HCT116 (cell line): ENCODE measurements at regions not wholly inside any gene's neighbourhood (a gene's known extent, or its start where the extent isn't known, plus 50 kb on each side); places are given as distances from the start of the nearest gene placed in this dataset.

Experiments
- EZH2 ChIP-seq: fragments of 200-600 bp; sonication (generic); IDR thresholded peaks from 2 replicates; pipeline ENCODE4 v1.6.1; 2017; ENCODE audit warnings: antibody characterized with exemption, mixed run types
- EZH2phosphoT487 ChIP-seq: fragments of 200-600 bp; IDR thresholded peaks from 2 replicates; pipeline ENCODE4 v1.6.1; 2018; ENCODE audit warnings: antibody characterized with exemption, borderline replicate concordance
- RAD21 ChIP-seq: IDR thresholded peaks from 2 replicates; pipeline ENCODE4 v1.6.1; 2012; ENCODE audit warnings: low read depth, mild to moderate bottlenecking
- SRF ChIP-seq: IDR thresholded peaks from 2 replicates; pipeline ENCODE4 v1.6.1; 2012; ENCODE audit warnings: low read depth
- TCF7L2 ChIP-seq: IDR thresholded peaks from 2 replicates; pipeline ENCODE4 v1.7.0; 2011; ENCODE audit warnings: borderline replicate concordance, inconsistent platforms; ENCODE audit not compliant: insufficient read depth, insufficient read length; ENCODE audit errors: extremely low read depth
- YY1 ChIP-seq: IDR thresholded peaks from 2 replicates; pipeline ENCODE4 v1.6.1; 2011; ENCODE audit warnings: low read length, low read depth, moderate library complexity, mild to moderate bottlenecking; ENCODE audit not compliant: insufficient replicate concordance; ENCODE audit errors: extremely low read depth
- TF ChIP-seq, protein P1 (sequence below): IDR thresholded peaks from 2 replicates; pipeline ENCODE4 v1.6.1; 2012
- TF ChIP-seq, protein P2 (sequence below), 3 experiments: fragments of 200-600 bp in 1 of 3; sonication (generic) in 1 of 3; IDR thresholded peaks in 2 of 3; conservative IDR thresholded peaks in 1 of 3; 2 replicates each; pipeline ENCODE4 v1.5.1; 2012 to 2017; ENCODE audit warnings: low read depth in 2 of 3, low read length in 2 of 3, antibody characterized with exemption in 1 of 3, borderline replicate concordance in 1 of 3, control low read depth in 1 of 3, mild to moderate bottlenecking in 1 of 3, mixed read lengths in 1 of 3, mixed run types in 1 of 3, moderate library complexity in 1 of 3; ENCODE audit not compliant: insufficient read depth in 1 of 3
- TF ChIP-seq, protein P3 (sequence below): IDR thresholded peaks from 2 replicates; pipeline ENCODE4 v1.6.1; 2011; ENCODE audit warnings: mild to moderate bottlenecking, low read length, moderate library complexity; ENCODE audit not compliant: insufficient replicate concordance; ENCODE audit errors: extremely low read depth

DNA sequence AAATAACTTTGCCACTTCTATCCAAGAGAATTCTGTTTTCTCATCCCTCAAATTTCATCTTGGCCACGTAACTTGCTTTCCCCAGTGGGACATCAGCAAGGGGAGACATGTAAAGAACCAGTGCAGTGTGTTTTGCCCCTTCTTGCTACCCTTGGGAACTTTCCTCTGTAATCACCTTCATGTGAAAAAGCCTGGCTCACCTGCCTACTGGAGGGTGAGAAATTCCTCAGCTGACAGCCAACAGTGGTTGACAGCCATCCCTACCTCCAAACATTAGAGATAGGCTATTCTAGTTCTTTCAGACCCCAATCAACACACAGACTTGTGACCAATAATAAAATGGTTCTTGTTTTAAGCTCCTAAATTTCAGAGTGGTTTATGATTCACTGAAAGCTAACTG, 333.9 kb upstream of the TBC1D5 start:
- TF ChIP-seq, protein P1, sequence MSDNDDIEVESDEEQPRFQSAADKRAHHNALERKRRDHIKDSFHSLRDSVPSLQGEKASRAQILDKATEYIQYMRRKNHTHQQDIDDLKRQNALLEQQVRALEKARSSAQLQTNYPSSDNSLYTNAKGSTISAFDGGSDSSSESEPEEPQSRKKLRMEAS = no peak
- TF ChIP-seq, protein P2, sequence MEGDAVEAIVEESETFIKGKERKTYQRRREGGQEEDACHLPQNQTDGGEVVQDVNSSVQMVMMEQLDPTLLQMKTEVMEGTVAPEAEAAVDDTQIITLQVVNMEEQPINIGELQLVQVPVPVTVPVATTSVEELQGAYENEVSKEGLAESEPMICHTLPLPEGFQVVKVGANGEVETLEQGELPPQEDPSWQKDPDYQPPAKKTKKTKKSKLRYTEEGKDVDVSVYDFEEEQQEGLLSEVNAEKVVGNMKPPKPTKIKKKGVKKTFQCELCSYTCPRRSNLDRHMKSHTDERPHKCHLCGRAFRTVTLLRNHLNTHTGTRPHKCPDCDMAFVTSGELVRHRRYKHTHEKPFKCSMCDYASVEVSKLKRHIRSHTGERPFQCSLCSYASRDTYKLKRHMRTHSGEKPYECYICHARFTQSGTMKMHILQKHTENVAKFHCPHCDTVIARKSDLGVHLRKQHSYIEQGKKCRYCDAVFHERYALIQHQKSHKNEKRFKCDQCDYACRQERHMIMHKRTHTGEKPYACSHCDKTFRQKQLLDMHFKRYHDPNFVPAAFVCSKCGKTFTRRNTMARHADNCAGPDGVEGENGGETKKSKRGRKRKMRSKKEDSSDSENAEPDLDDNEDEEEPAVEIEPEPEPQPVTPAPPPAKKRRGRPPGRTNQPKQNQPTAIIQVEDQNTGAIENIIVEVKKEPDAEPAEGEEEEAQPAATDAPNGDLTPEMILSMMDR (IDR thresholded peaks at IDR 0.05 in 2 of 3, conservative IDR thresholded peaks at IDR 0.05 in 1 of 3; ENCODE audit: borderline replicate concordance in 1 of 3, insufficient read depth in 1 of 3, low read depth in 2 of 3, low read length in 2 of 3) = no peak
- TF ChIP-seq YY1 (no peak), RAD21 (no peak), EZH2 (no peak), TCF7L2 (no peak), SRF (no peak), EZH2phosphoT487 (no peak)
- TF ChIP-seq, protein P3, sequence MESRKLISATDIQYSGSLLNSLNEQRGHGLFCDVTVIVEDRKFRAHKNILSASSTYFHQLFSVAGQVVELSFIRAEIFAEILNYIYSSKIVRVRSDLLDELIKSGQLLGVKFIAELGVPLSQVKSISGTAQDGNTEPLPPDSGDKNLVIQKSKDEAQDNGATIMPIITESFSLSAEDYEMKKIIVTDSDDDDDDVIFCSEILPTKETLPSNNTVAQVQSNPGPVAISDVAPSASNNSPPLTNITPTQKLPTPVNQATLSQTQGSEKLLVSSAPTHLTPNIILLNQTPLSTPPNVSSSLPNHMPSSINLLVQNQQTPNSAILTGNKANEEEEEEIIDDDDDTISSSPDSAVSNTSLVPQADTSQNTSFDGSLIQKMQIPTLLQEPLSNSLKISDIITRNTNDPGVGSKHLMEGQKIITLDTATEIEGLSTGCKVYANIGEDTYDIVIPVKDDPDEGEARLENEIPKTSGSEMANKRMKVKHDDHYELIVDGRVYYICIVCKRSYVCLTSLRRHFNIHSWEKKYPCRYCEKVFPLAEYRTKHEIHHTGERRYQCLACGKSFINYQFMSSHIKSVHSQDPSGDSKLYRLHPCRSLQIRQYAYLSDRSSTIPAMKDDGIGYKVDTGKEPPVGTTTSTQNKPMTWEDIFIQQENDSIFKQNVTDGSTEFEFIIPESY = no peak
